ENCODE measurements at regions not wholly inside any gene's neighbourhood (a gene's known extent, or its start where the extent isn't known, plus 50 kb on each side); places are given as distances from the start of the nearest gene placed in this dataset.

GRCh38 chr3:177935047-177935446 is 601.2 kb upstream of the KCNMB2 start:
- DNase-seq (ENCODE audit: low read depth), result no peak

- no peak for DNase-seq (ENCODE audit: low read depth)
These were observed 599.5 kb upstream of the KCNMB2 start for GRCh38 chr3:177936721-177937120.

- DNase-seq (ENCODE audit: low read depth), result no peak
These were observed 593.3 kb upstream of the KCNMB2 start for GRCh38 chr3:177942911-177943310.

- DNase-seq (ENCODE audit: low read depth), result no peak
These were observed 592.0 kb upstream of the KCNMB2 start for GRCh38 chr3:177944228-177944661.

GRCh38 chr3:177946048-177946447 is 590.2 kb upstream of the KCNMB2 start:
- DNase-seq (ENCODE audit: low read depth), result no peak

- no peak for DNase-seq (ENCODE audit: low read depth)
These were observed 589.7 kb upstream of the KCNMB2 start for GRCh38 chr3:177946497-177946896.

- DNase-seq (ENCODE audit: low read depth), result no peak
These were observed 589.3 kb upstream of the KCNMB2 start for GRCh38 chr3:177946936-177947335.

- no peak for DNase-seq (ENCODE audit: low read depth)
These were observed 588.3 kb upstream of the KCNMB2 start for GRCh38 chr3:177947901-177948300.

GRCh38 chr3:177948716-177949425 is 587.4 kb upstream of the KCNMB2 start:
- no peak for DNase-seq (ENCODE audit: low read depth)

- no peak for DNase-seq (ENCODE audit: low read depth)
These were observed 577.0 kb upstream of the KCNMB2 start for GRCh38 chr3:177959188-177959587.

- DNase-seq (ENCODE audit: low read depth), result no peak
These were observed 576.2 kb upstream of the KCNMB2 start for GRCh38 chr3:177960014-177960413.

GRCh38 chr3:177960722-177961121 is 575.5 kb upstream of the KCNMB2 start:
- DNase-seq (ENCODE audit: low read depth), result no peak

- DNase-seq (ENCODE audit: low read depth), result no peak
These were observed 574.5 kb upstream of the KCNMB2 start for GRCh38 chr3:177961784-177962183.

- DNase-seq (ENCODE audit: low read depth), result no peak
These were observed 569.7 kb upstream of the KCNMB2 start for GRCh38 chr3:177966493-177966892.

- no peak for DNase-seq (ENCODE audit: low read depth)
These were observed 567.3 kb upstream of the KCNMB2 start for GRCh38 chr3:177968891-177969290.

GRCh38 chr3:177973241-177973840 is 562.9 kb upstream of the KCNMB2 start:
- no peak for DNase-seq (ENCODE audit: low read depth)

GRCh38 chr3:177976241-177976640 is 560.0 kb upstream of the KCNMB2 start:
- no peak for DNase-seq (ENCODE audit: low read depth)

- no peak for DNase-seq (ENCODE audit: low read depth)
These were observed 559.4 kb upstream of the KCNMB2 start for GRCh38 chr3:177976866-177977265.

GRCh38 chr3:177977381-177978158 is 558.7 kb upstream of the KCNMB2 start:
- peak; percentile 81 for DNase-seq (ENCODE audit: low read depth)

GRCh38 chr3:177978946-177979345 is 557.3 kb upstream of the KCNMB2 start:
- DNase-seq (ENCODE audit: low read depth), result no peak

- no peak for DNase-seq (ENCODE audit: low read depth)
These were observed 556.5 kb upstream of the KCNMB2 start for GRCh38 chr3:177979703-177980102.

GRCh38 chr3:177981576-177981975 is 554.7 kb upstream of the KCNMB2 start:
- DNase-seq (ENCODE audit: low read depth), result no peak

- DNase-seq (ENCODE audit: low read depth), result peak; percentile 46
These were observed 554.2 kb upstream of the KCNMB2 start for GRCh38 chr3:177982034-177982433.
